ENCODE measurements at regions not wholly inside any gene's neighbourhood (a gene's known extent, or its start where the extent isn't known, plus 50 kb on each side); places are given as distances from the start of the nearest gene placed in this dataset.

- no peak for TF ChIP-seq REST (IDR thresholded peaks at IDR 0.05)
- TF ChIP-seq HNF4G (IDR thresholded peaks at IDR 0.05) = no peak
Measured at GRCh38 chr14:104360501-104360900, 219.1 kb upstream of the C14orf180 start (continued).

- H3K27me3 ChIP-seq (ENCODE audit: control insufficient read depth in 4 of 4, insufficient read depth in 4 of 4, low read length in 3 of 4) = peaks cover 0 to 4% (median 0%) of the 10 kb centered on the region in 4 donors
- WGBS = 71% methylated on average over 14 of the region's 14 CpGs
- H3K4me3 ChIP-seq (ENCODE audit: low read depth in 1 of 3, low read length in 3 of 3) = no peak overlapping the region
- no peaks in the 10 kb centered on the region for H3K36me3 ChIP-seq (ENCODE audit: control insufficient read depth in 4 of 4, insufficient read depth in 3 of 4, low read depth in 1 of 4, low read length in 3 of 4)
- DNase-seq (ENCODE audit: low spot score) = no peak
- H3K4me1 ChIP-seq (ENCODE audit: control insufficient read depth in 4 of 4, insufficient read depth in 4 of 4, low read length in 3 of 4) = no peaks in the 10 kb centered on the region
- H3K9ac ChIP-seq (ENCODE audit: low read depth in 1 of 2, low read length in 2 of 2) = no peak overlapping the region
- H3K27ac ChIP-seq (ENCODE audit: low read depth in 1 of 2, low read length in 2 of 2) = no peak overlapping the region
- no peak for TF ChIP-seq NR2F2 (IDR thresholded peaks at IDR 0.05)
- no peak for TF ChIP-seq GABPA (IDR thresholded peaks at IDR 0.05 in 1 of 2, conservative IDR thresholded peaks at IDR 0.05 in 1 of 2)
- TF ChIP-seq ZBTB33 (IDR thresholded peaks at IDR 0.05) = no peak
- TF ChIP-seq MAX (IDR thresholded peaks at IDR 0.05) = no peak
- no peak for TF ChIP-seq RXRA (IDR thresholded peaks at IDR 0.05)
- TF ChIP-seq FOXA2 (IDR thresholded peaks at IDR 0.05) = no peak
- TF ChIP-seq HNF4A (conservative IDR thresholded peaks at IDR 0.05) = no peak
- no peak for TF ChIP-seq RAD21 (IDR thresholded peaks at IDR 0.05)
- TF ChIP-seq JUND (IDR thresholded peaks at IDR 0.05) = no peak
- no peak for TF ChIP-seq YY1 (IDR thresholded peaks at IDR 0.05)
- no peaks in the 10 kb centered on the region for H3K9me3 ChIP-seq (ENCODE audit: control insufficient read depth in 4 of 4, low read length in 3 of 4)
Measured at GRCh38 chr14:104361101-104361591, 218.4 kb upstream of the C14orf180 start.

- WGBS = 76% methylated on average over 20 of the region's 20 CpGs
- Histone ChIP-seq H3K36me3 (ENCODE audit: control insufficient read depth in 4 of 4, insufficient read depth in 3 of 4, low read depth in 1 of 4, low read length in 3 of 4) (no peaks in the 10 kb centered on the region), H3K9me3 (ENCODE audit: control insufficient read depth in 4 of 4, low read length in 3 of 4) (no peaks in the 10 kb centered on the region), H3K27ac (ENCODE audit: low read depth in 1 of 2, low read length in 2 of 2) (no peak overlapping the region), H3K4me1 (ENCODE audit: control insufficient read depth in 4 of 4, insufficient read depth in 4 of 4, low read length in 3 of 4) (no peaks in the 10 kb centered on the region), H3K27me3 (ENCODE audit: control insufficient read depth in 4 of 4, insufficient read depth in 4 of 4, low read length in 3 of 4) (peaks cover 0 to 4% (median 0%) of the 10 kb centered on the region in 4 donors), H3K4me3 (ENCODE audit: low read depth in 1 of 3, low read length in 3 of 3) (no peak overlapping the region), H3K9ac (ENCODE audit: low read depth in 1 of 2, low read length in 2 of 2) (no peak overlapping the region)
- no peak for DNase-seq (ENCODE audit: low spot score)
- TF ChIP-seq RAD21 (IDR thresholded peaks at IDR 0.05) (no peak), HNF4A (conservative IDR thresholded peaks at IDR 0.05) (no peak), NR2F2 (IDR thresholded peaks at IDR 0.05) (no peak), TAF1 (conservative IDR thresholded peaks at IDR 0.05) (no peak), HNF4G (IDR thresholded peaks at IDR 0.05) (no peak), FOXA1 (IDR thresholded peaks at IDR 0.05) (no peak), GABPA (IDR thresholded peaks at IDR 0.05 in 1 of 2, conservative IDR thresholded peaks at IDR 0.05 in 1 of 2) (no peak), ATF3 (IDR thresholded peaks at IDR 0.05) (no peak), ZBTB33 (IDR thresholded peaks at IDR 0.05) (no peak), MAX (IDR thresholded peaks at IDR 0.05) (no peak), RXRA (IDR thresholded peaks at IDR 0.05) (no peak), REST (IDR thresholded peaks at IDR 0.05) (no peak), YY1 (IDR thresholded peaks at IDR 0.05) (no peak), JUND (IDR thresholded peaks at IDR 0.05) (no peak), EGR1 (IDR thresholded peaks at IDR 0.05; ENCODE audit: low read depth in 2 of 2) (no peak), FOXA2 (IDR thresholded peaks at IDR 0.05) (no peak)
Measured at GRCh38 chr14:104361921-104362681, 217.5 kb upstream of the C14orf180 start.
